HG03139 (cell line): ENCODE measurements at regions not wholly inside any gene's neighbourhood (a gene's known extent, or its start where the extent isn't known, plus 50 kb on each side); places are given as distances from the start of the nearest gene placed in this dataset.
"Not testable (repeated sequence)": the region's sequence is repeated elsewhere in the genome, so short reads cannot be mapped to it uniquely, and the experiment has no call there.

Experiments used
- ATAC-seq: cut with Tn5 transposase; IDR thresholded peaks from one replicate; pipeline ENCODE4 v1.9.1; 2021; ENCODE audit not compliant: unreplicated experiment

- ATAC-seq, result no peak
Measured at GRCh38 chr1:55535724-55536544, 320.8 kb upstream of the USP24 start.

GRCh38 chr1:55534565-55535121 is 319.5 kb upstream of the USP24 start:
- ATAC-seq, result no peak

- ATAC-seq, result no peak
Measured at GRCh38 chr1:55531644-55532043, 316.5 kb upstream of the USP24 start.

- ATAC-seq, result no peak
Measured at GRCh38 chr1:55530749-55531478, 315.8 kb upstream of the USP24 start.

GRCh38 chr1:55529017-55529416 is 313.9 kb upstream of the USP24 start:
- no peak for ATAC-seq

GRCh38 chr1:55527831-55528230 is 312.7 kb upstream of the USP24 start:
- no peak for ATAC-seq

- no peak for ATAC-seq
Measured at GRCh38 chr1:55526716-55527115, 311.6 kb upstream of the USP24 start.

GRCh38 chr1:55524006-55524405 is 308.8 kb upstream of the USP24 start:
- no peak for ATAC-seq

- ATAC-seq, result no peak
Measured at GRCh38 chr1:55522982-55523381, 307.8 kb upstream of the USP24 start.

- no peak for ATAC-seq
Measured at GRCh38 chr1:55522353-55522903, 307.3 kb upstream of the USP24 start.

GRCh38 chr1:55520861-55521260 is 305.7 kb upstream of the USP24 start:
- ATAC-seq, result no peak

GRCh38 chr1:55519937-55520683 is 304.9 kb upstream of the USP24 start:
- ATAC-seq, result no peak

- no peak for ATAC-seq
Measured at GRCh38 chr1:55519276-55519675, 304.1 kb upstream of the USP24 start.

- ATAC-seq, result no peak
Measured at GRCh38 chr1:55517036-55517435, 301.9 kb upstream of the USP24 start.

- not testable (repeated sequence) for ATAC-seq
Measured at GRCh38 chr1:55514571-55514970, 299.4 kb upstream of the USP24 start.

GRCh38 chr1:55512466-55512865 is 297.3 kb upstream of the USP24 start:
- ATAC-seq, result no peak

- no peak for ATAC-seq
Measured at GRCh38 chr1:55507578-55507931, 292.4 kb upstream of the USP24 start.

GRCh38 chr1:55506740-55507577 is 291.8 kb upstream of the USP24 start:
- no peak for ATAC-seq

GRCh38 chr1:55505326-55505725 is 290.2 kb upstream of the USP24 start:
- no peak for ATAC-seq

- no peak for ATAC-seq
Measured at GRCh38 chr1:55504306-55504731, 289.2 kb upstream of the USP24 start.
